ENCODE measurements at regions not wholly inside any gene's neighbourhood (a gene's known extent, or its start where the extent isn't known, plus 50 kb on each side); places are given as distances from the start of the nearest gene placed in this dataset.

DNA sequence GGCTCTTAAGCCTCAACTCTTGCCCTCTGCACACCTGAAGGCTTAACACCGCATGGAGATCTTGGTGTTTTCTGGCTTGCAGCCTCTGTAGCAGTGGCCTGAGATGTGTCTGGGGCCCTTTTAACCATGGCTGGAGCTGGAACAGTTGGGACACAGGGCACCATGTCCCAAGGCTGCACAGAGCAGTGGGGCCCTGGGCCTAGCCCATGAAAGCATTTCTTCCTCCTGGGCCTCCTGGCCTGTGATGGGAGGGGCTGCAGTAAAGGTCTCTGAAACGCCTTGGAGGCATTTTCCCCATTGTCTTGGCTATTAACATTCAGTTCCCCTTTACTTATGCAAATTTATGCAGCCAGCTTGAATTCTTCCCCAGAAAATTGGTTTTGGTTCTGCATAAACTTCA, 735.5 kb upstream of the ALCAM start:
- in situ Hi-C loops (cut with HindIII; ENCODE audit: low pct_unique_long_range_greater_than_20kb, low sequenced_read_pairs), result no loop called here

DNA sequence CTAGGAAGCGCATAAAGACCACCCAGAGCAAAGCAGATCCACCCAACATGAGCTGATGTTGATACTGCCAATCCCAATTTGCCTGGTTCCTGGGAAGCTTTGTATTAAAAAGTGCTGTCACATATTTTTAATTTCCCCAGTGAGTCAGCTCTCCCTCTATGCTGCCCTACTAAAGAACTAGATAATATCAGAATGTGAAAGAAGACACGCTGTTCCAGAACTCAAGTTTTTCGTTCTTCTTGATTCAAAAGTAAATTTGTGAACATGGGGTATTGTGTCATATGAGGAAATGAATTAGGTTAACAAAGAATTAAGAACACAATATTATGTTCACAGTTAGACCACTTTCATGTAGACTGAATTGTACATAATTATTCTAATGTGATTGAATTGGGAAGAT, 734.2 kb upstream of the ALCAM start:
- BruUV-seq (replicated peaks), result no TSS peak
- Histone ChIP-seq H3K9me3 (ENCODE audit: control insufficient read depth, insufficient read depth, low read depth, low read length) (no peaks in the 10 kb centered on the region), H3K4me1 (ENCODE audit: control insufficient read depth, insufficient read depth, low read length) (no peaks in the 10 kb centered on the region), H3K4me3 (ENCODE audit: low read depth in 2 of 2, low read length in 2 of 2) (no peak overlapping the region), H3K36me3 (ENCODE audit: control insufficient read depth, insufficient read depth, low read length) (no peaks in the 10 kb centered on the region), H3K27ac (ENCODE audit: low read length) (no peak overlapping the region), H3K27me3 (ENCODE audit: control insufficient read depth, insufficient read depth, low read length) (no peaks in the 10 kb centered on the region)
- TF ChIP-seq POLR2AphosphoS5 (IDR thresholded peaks at IDR 0.05; ENCODE audit: low read depth, low read length) (no peak), SIN3A (IDR thresholded peaks at IDR 0.05; ENCODE audit: borderline replicate concordance, insufficient read depth, low read depth, low read length) (no peak), TCF7L2 (IDR thresholded peaks at IDR 0.05; ENCODE audit: low read depth, low read length) (no peak)
- TF ChIP-seq, protein P1, sequence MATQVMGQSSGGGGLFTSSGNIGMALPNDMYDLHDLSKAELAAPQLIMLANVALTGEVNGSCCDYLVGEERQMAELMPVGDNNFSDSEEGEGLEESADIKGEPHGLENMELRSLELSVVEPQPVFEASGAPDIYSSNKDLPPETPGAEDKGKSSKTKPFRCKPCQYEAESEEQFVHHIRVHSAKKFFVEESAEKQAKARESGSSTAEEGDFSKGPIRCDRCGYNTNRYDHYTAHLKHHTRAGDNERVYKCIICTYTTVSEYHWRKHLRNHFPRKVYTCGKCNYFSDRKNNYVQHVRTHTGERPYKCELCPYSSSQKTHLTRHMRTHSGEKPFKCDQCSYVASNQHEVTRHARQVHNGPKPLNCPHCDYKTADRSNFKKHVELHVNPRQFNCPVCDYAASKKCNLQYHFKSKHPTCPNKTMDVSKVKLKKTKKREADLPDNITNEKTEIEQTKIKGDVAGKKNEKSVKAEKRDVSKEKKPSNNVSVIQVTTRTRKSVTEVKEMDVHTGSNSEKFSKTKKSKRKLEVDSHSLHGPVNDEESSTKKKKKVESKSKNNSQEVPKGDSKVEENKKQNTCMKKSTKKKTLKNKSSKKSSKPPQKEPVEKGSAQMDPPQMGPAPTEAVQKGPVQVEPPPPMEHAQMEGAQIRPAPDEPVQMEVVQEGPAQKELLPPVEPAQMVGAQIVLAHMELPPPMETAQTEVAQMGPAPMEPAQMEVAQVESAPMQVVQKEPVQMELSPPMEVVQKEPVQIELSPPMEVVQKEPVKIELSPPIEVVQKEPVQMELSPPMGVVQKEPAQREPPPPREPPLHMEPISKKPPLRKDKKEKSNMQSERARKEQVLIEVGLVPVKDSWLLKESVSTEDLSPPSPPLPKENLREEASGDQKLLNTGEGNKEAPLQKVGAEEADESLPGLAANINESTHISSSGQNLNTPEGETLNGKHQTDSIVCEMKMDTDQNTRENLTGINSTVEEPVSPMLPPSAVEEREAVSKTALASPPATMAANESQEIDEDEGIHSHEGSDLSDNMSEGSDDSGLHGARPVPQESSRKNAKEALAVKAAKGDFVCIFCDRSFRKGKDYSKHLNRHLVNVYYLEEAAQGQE (IDR thresholded peaks at IDR 0.05; ENCODE audit: insufficient read depth in 1 of 2, low read depth in 2 of 2, low read length in 1 of 2), result no peak
- TF ChIP-seq, protein P2, sequence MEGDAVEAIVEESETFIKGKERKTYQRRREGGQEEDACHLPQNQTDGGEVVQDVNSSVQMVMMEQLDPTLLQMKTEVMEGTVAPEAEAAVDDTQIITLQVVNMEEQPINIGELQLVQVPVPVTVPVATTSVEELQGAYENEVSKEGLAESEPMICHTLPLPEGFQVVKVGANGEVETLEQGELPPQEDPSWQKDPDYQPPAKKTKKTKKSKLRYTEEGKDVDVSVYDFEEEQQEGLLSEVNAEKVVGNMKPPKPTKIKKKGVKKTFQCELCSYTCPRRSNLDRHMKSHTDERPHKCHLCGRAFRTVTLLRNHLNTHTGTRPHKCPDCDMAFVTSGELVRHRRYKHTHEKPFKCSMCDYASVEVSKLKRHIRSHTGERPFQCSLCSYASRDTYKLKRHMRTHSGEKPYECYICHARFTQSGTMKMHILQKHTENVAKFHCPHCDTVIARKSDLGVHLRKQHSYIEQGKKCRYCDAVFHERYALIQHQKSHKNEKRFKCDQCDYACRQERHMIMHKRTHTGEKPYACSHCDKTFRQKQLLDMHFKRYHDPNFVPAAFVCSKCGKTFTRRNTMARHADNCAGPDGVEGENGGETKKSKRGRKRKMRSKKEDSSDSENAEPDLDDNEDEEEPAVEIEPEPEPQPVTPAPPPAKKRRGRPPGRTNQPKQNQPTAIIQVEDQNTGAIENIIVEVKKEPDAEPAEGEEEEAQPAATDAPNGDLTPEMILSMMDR (IDR thresholded peaks at IDR 0.05), result no peak
- in situ Hi-C loops (cut with HindIII; ENCODE audit: low pct_unique_long_range_greater_than_20kb, low sequenced_read_pairs), result no loop called here
- intact Hi-C loops (cut with micrococcal nuclease; ENCODE audit: unreplicated experiment), result no loop called here
- ChIA-PET POLR2A (no interaction called here), CTCF (no interaction called here)
- DNase-seq (ENCODE audit: low read depth, low spot score) (no peak), ATAC-seq (no peak)

More for the DNA sequence above, 735.5 kb upstream of the ALCAM start:
- CTCF ChIA-PET, result no interaction called here
- intact Hi-C loops (cut with micrococcal nuclease; ENCODE audit: unreplicated experiment), result no loop called here
- Histone ChIP-seq H3K36me3 (ENCODE audit: control insufficient read depth, insufficient read depth, low read length) (no peaks in the 10 kb centered on the region), H3K27ac (ENCODE audit: low read length) (no peak overlapping the region), H3K9me3 (ENCODE audit: control insufficient read depth, insufficient read depth, low read depth, low read length) (no peaks in the 10 kb centered on the region), H3K4me1 (ENCODE audit: control insufficient read depth, insufficient read depth, low read length) (no peaks in the 10 kb centered on the region), H3K27me3 (ENCODE audit: control insufficient read depth, insufficient read depth, low read length) (no peaks in the 10 kb centered on the region), H3K4me3 (ENCODE audit: low read depth in 2 of 2, low read length in 2 of 2) (no peak overlapping the region)
- POLR2A ChIA-PET, result no interaction called here
- ATAC-seq (no peak), DNase-seq (ENCODE audit: low read depth, low spot score) (no peak)
- BruUV-seq (replicated peaks), result no TSS peak
- TF ChIP-seq SIN3A (IDR thresholded peaks at IDR 0.05; ENCODE audit: borderline replicate concordance, insufficient read depth, low read depth, low read length) (no peak), TCF7L2 (IDR thresholded peaks at IDR 0.05; ENCODE audit: low read depth, low read length) (no peak), POLR2AphosphoS5 (IDR thresholded peaks at IDR 0.05; ENCODE audit: low read depth, low read length) (no peak)
- TF ChIP-seq, protein P1 (IDR thresholded peaks at IDR 0.05; ENCODE audit: insufficient read depth in 1 of 2, low read depth in 2 of 2, low read length in 1 of 2), result no peak
- TF ChIP-seq, protein P2 (IDR thresholded peaks at IDR 0.05), result no peak
